B cell (primary cell): ENCODE measurements at regions not wholly inside any gene's neighbourhood (a gene's known extent, or its start where the extent isn't known, plus 50 kb on each side); places are given as distances from the start of the nearest gene placed in this dataset.

ENCODE experiments used
- CTCF ChIP-seq: fragments of 200-600 bp; IDR thresholded peaks from one replicate; pipeline ENCODE4 v1.8.0; 2022; ENCODE audit warnings: antibody characterized with exemption, mild to moderate bottlenecking
- EZH2 ChIP-seq: IDR thresholded peaks from 2 replicates; pipeline ENCODE4 v1.6.1; 2012; ENCODE audit warnings: borderline replicate concordance, low read depth, mild to moderate bottlenecking, moderate library complexity, low read length; ENCODE audit not compliant: insufficient read depth, poor library complexity, severe bottlenecking

- TF ChIP-seq CTCF (no peak), EZH2 (no peak)
These were observed 201.2 kb upstream of the NSMCE3 start for GRCh38 chr15:29470794-29471193.
